GM18508 (cell line): ENCODE measurements at regions not wholly inside any gene's neighbourhood (a gene's known extent, or its start where the extent isn't known, plus 50 kb on each side); places are given as distances from the start of the nearest gene placed in this dataset.

Experiments used
- ATAC-seq: cut with Tn5 transposase; IDR thresholded peaks from one replicate; pipeline ENCODE4 v1.9.1; 2021; ENCODE audit warnings: moderate number of reproducible peaks; ENCODE audit not compliant: insufficient read depth, unreplicated experiment

- no peak for ATAC-seq
Measured at GRCh38 chr11:109148669-109149068, 273.3 kb upstream of the C11orf87 start.

DNA sequence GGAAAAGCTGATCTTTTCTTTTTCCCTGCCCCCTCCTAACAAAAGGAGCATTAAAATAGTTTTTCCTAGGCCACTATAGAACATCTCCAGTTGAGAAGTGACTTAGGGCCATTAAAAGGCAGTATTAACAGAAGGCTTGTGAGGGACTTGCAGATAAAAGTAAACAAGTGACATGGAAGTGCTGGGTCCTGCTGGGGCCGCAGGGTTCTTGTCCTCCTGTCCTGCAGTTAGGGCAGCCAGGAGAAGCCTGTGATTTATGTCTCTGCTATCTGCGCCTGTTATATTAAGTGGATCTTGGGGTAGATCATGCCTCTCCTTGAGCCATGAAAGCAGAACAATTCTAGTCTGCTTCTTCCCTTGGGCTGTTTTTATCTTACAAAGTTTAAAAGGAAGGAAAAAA lies 271.4 kb upstream of the C11orf87 start:
- ATAC-seq: no peak

- ATAC-seq: no peak
Measured at GRCh38 chr11:109153836-109154235, 268.2 kb upstream of the C11orf87 start.

GRCh38 chr11:109155291-109155690 lies 266.7 kb upstream of the C11orf87 start:
- peak; percentile 92 for ATAC-seq

DNA sequence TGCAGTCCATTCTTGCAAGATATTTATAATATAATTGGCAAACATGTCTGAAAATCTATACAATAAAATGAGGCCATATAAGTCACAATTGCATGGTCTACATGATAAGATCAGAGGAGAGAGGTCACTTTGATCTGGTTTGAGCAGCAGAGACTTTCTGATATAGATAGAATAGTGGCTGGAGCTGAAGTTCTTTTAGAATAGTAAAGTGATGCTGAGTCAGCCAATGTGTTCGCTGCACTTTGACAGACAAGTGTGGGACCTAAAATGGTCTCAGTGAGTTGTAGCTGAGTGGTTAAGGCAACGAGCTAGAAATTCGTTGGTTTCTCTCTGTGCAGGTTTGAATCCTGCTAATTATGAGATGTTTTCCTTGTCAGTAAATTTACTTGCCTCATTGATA lies 257.0 kb upstream of the C11orf87 start:
- no peak for ATAC-seq

DNA sequence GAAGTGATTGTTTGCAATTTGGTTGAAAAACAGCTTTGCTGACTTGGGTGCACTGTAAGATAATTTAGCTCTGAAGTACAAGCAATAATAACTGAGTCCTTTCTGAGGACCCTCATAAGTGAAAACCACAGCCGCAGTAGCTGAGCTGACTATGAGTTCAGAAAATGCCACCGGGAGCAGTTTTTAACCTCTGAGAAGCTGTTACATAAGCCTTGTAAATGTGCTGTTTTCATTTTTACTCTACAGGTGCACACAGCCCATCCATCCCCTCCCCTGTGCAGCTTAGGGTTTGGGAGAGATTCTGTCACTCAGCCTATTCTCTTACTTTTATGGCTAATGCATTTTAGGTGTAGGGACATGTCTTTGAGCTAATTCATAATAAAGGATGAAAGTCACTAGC lies 255.5 kb upstream of the C11orf87 start:
- ATAC-seq: no peak

- ATAC-seq: no peak
Measured at GRCh38 chr11:109173504-109173903, 248.5 kb upstream of the C11orf87 start.

- no peak for ATAC-seq
Measured at GRCh38 chr11:109184376-109184775, 237.6 kb upstream of the C11orf87 start.

GRCh38 chr11:109192864-109193263 lies 229.1 kb upstream of the C11orf87 start:
- ATAC-seq: no peak

GRCh38 chr11:109193880-109194279 lies 228.1 kb upstream of the C11orf87 start:
- no peak for ATAC-seq

DNA sequence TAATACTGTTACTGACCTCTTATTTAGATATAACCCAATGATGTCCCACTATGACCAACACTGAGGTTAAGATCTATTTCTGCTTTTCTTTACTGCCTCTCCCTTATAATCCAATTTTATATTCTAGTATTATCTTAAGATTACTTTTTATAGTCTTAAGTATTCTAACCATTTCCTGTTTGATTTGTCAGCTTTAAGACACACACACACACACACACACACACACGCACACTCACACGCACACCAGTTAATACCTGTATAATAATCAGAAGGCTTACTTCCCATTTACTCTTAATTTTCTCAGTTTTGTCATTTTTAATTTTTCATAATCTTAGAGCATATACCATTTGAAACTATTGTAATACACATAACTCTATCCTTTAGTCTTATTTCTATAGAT lies 226.0 kb upstream of the C11orf87 start:
- no peak for ATAC-seq

GRCh38 chr11:109197656-109198055 lies 224.3 kb upstream of the C11orf87 start:
- no peak for ATAC-seq

GRCh38 chr11:109203176-109203575 lies 218.8 kb upstream of the C11orf87 start:
- ATAC-seq: no peak

DNA sequence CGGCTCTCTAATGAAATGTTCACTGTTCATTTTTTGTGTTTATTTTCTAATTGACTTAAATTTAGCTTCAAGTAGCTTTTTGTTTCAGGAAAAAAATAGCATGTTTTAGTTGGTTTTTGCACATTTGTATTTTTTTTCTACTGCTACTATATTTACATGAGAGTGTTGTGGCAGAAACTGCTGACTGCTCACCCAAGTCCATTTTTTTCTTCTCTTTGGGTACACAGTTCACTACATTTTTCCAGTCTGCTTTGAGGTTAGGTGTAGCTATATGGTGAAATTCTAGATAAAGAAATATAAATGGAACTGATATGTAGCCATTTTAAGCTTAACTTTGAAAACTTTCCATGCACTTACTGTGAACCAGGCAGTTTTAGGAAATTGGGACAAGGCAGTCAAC lies 216.7 kb upstream of the C11orf87 start:
- no peak for ATAC-seq

GRCh38 chr11:109208121-109208520 lies 213.9 kb upstream of the C11orf87 start:
- no peak for ATAC-seq

DNA sequence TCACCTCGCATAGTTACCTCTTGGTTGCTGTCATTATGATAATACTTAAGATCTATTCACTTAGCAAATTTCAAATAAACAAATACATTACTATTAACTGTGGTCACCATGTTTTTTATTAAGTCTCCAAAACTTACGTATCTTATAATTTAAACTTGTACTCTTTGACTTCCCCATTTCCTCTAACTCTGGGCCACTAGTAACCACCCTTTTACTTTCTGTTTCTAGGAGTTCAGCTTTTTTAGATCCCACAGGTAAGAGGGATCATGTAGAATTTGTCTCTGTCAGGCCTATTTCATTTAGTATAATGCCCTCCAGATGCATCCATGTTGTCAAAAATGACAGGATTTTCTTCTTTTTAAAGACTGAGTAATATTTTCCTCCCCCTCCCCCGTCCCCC lies 212.4 kb upstream of the C11orf87 start:
- ATAC-seq: no peak

DNA sequence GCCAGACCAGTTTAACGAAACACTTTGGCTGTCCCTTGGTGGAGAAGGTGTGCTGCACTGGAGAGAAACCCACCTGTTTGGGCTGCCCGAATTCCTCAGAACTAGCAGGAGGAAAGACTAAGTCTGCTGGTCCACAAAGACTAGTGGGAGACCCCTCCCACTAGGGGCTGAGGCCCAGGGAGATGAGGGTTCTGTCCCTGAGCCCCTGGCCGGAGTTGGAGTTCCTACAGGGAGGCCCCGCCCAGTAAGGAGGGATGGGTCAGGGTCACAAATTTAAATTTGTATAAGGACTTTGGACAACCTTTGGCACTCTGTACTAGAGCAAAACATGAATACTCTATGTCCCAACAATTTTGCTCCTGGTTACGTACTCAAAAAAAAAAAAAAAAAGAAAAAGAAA lies 200.8 kb upstream of the C11orf87 start:
- ATAC-seq: no peak

DNA sequence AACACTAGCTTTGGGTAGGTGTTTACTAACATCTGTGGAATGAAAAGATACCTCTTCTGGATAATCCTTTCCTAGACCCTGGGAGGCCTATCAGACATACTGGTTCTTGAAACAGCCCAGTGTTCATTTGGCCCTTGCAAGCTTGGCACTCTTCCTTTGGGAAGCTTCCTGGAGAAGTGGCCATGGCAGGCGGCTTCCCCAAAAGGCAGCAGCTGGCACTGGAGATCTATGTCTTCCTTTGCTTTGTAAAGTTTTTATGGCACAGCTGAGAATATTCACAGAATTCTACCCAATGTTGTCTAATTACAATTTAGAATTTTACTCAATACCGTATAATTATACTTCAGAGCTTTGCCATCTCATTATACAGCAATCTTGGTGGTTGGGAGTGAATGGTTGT lies 199.2 kb upstream of the C11orf87 start:
- no peak for ATAC-seq

DNA sequence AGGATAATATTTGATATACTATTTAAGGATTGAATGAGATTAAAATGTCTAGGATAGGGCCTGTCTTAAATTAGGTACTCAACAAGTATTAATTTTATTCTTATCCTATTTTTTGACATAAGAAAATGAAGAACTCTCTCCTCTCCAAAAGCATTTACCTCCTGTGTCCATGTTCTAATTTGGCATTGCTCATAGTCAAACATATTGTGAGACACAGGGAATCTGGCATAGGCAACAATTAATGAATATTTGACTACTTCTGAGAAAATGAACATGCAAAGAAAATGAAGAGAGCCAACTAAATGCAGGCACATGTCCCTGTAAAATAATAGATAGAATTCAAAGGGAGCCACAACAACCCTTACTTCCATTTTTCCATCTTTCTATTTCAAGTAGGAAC lies 198.5 kb upstream of the C11orf87 start:
- no peak for ATAC-seq

- no peak for ATAC-seq
Measured at GRCh38 chr11:109229682-109230081, 192.3 kb upstream of the C11orf87 start.

- ATAC-seq: no peak
Measured at GRCh38 chr11:109236188-109236587, 185.8 kb upstream of the C11orf87 start.

DNA sequence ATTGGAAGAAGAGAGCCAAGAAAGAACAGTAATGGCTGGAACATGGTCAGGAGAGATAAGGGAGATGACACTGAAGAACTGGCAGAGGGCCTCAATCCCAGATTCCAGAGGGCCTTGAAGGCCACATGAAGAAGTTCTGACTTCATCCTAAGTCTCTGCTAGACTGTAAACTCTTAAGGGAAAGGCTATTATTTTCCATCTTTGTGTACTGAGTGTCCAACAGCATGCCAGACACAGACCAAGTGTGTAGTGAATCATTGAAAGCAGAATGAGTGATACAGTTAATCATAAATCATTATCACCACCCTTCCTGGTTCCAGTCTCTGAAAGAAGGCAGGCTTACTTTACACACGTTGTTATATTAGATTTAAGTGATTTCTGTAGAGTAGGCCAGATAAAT lies 185.3 kb upstream of the C11orf87 start:
- no peak for ATAC-seq

- ATAC-seq: no peak
Measured at GRCh38 chr11:109237636-109238035, 184.4 kb upstream of the C11orf87 start.
